Motor neuron (in vitro differentiated cells): ENCODE measurements at regions not wholly inside any gene's neighbourhood (a gene's known extent, or its start where the extent isn't known, plus 50 kb on each side); places are given as distances from the start of the nearest gene placed in this dataset.
A peak's percentile ranks its signal among the peaks of the same experiment; 100 is the strongest.

Experiments used
- ATAC-seq, 8 experiments: fragments of 200-7000 bp; cut with Tn5 transposase; replicated peaks in 6 of 8; 2 replicates each; pipeline ENCODE4 v1.8.0; 2021; ENCODE audit warnings: mild to moderate bottlenecking in 8 of 8, moderate library complexity in 8 of 8
- H3K27ac ChIP-seq, 2 donors: fragments of 250-450 bp; sonication (Bioruptor Pico); 2 replicates each; pipeline ENCODE4 v1.9.0; 2021; ENCODE audit warnings: antibody characterized with exemption in 2 of 2, mild to moderate bottlenecking in 2 of 2, moderate library complexity in 1 of 2
- H3K4me1 ChIP-seq, 2 donors: fragments of 250-450 bp; sonication (Bioruptor Pico); replicated peaks in 1 of 2; 2 replicates each; pipeline ENCODE4 v1.6.1; 2021; ENCODE audit warnings: antibody characterized with exemption in 2 of 2, mild to moderate bottlenecking in 2 of 2, moderate library complexity in 1 of 2
- H3K4me3 ChIP-seq, 5 donors: fragments of 250-450 bp; sonication (Bioruptor Pico); 2 replicates each; pipeline ENCODE4 v1.9.0; 2021; ENCODE audit warnings: antibody characterized with exemption in 5 of 5, mild to moderate bottlenecking in 5 of 5, moderate library complexity in 4 of 5
- WGBS, 10 experiments: fragments of 450-650 bp; shearing (Covaris generic); methylation state at CpG; one replicate each; pipeline ENCODE4 v1.0.0; 2022; 5-methylcytosine and 5-hydroxymethylcytosine counted together
- in situ Hi-C, 9 experiments: fragments of 400-800 bp; cut with MboI; loops; one replicate each; pipeline ENCODE4 v1.15.0; 2021; ENCODE audit warnings: low sequenced_read_pairs in 9 of 9, low pct_unique_long_range_greater_than_20kb in 2 of 9; ENCODE audit not compliant: unreplicated experiment in 9 of 9

DNA sequence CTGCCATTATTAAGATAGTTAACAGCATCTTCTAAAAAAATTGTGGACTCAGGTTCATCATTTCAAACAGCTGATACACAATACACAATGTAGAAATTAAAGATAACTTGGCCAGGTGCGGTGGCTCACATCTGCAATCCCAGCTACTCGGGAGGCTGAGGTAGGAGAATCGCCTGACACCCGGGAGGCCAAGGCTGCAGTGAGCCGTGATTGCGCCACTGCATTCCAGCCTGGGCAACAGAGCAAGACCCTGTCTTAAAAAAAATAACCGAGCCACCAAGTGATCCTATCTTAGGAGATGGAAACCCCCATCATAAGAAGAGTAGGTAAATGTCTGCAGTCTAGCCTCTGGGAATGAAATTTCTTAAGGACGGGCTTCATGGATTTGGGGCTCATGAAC, 241.7 kb downstream of the PIK3R1 start:
- Histone ChIP-seq H3K27ac (no peak overlapping the region), H3K4me1 (peaks cover 0 to 4% of the 10 kb centered on the region in 2 donors), H3K4me3 (no peak overlapping the region)
- no peak for ATAC-seq
- in situ Hi-C loops: loop anchor here in 1 of 9 experiments (25.0 kb wide), 1 partner anchor 170 kb away; no protein-coding TSS in a partner anchor
- WGBS, 10 experiments: 85 to 100% (median 93%) methylated on average over 1 to 8 of the region's 8 CpGs; no CpG with 5 or more reads in 2 of the 10 experiments

DNA sequence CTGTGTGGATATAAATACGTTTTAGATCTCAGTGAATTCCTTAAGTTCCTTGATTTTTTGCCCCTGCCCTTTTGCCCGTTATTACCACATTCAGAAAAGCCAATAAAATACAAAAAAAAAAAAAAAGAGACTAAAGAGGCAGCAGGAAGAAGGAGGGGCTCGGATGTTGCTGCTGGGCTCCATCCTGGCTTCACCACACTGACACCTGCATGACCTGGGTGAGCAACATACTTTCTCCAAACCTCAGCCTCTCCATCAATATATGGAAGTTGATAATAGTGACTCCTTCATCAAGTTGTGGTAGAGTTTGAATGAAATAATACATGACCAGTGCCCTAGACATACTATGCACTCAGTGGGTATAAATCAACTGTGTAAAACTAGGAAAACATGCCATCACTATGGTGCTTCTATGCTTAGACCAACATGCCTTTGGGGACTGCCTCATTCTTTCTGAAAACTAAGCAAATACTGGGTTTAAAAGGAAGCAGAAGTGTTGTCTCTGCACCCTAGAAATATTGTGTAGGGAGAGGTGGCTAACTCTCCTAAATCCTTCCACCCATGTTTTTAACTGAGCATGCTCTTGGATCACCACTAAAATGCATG, 243.0 kb downstream of the PIK3R1 start:
- in situ Hi-C loops: loop anchor here in 1 of 9 experiments (25.0 kb wide), 1 partner anchor 171 kb away; no protein-coding TSS in a partner anchor
- H3K4me1 ChIP-seq: peaks cover 0 to 4% of the 10 kb centered on the region in 2 donors
- ATAC-seq: peak in 3 of 8 experiments; percentile 36 to 94 (median 46)
- no peak overlapping the region for H3K4me3 ChIP-seq
- no peak overlapping the region for H3K27ac ChIP-seq
- WGBS, 10 experiments: 70 to 100% (median 85%) methylated on average over 1 to 3 of the region's 3 CpGs; no CpG with 5 or more reads in 2 of the 10 experiments

GRCh38 chr5:68459093-68459809, 243.7 kb downstream of the PIK3R1 start:
- H3K4me1 ChIP-seq: peaks cover 0 to 4% of the 10 kb centered on the region in 2 donors
- in situ Hi-C loops: loop anchor here in 1 of 9 experiments (25.0 kb wide), 1 partner anchor 172 kb away; no protein-coding TSS in a partner anchor
- no peak overlapping the region for H3K4me3 ChIP-seq
- no peak overlapping the region for H3K27ac ChIP-seq
- WGBS, 10 experiments: 33 to 100% (median 95%) methylated on average over 1 to 3 of the region's 3 CpGs; no CpG with 5 or more reads in 2 of the 10 experiments
- peak in 1 of 8 experiments; percentile 12 for ATAC-seq

GRCh38 chr5:68459810-68460139, 244.2 kb downstream of the PIK3R1 start:
- no peak overlapping the region for H3K4me3 ChIP-seq
- H3K4me1 ChIP-seq: peaks cover 0 to 4% of the 10 kb centered on the region in 2 donors
- no peak for ATAC-seq
- in situ Hi-C loops: loop anchor here in 1 of 9 experiments (25.0 kb wide), 1 partner anchor 172 kb away; no protein-coding TSS in a partner anchor
- no peak overlapping the region for H3K27ac ChIP-seq
- 46 to 86% (median 52%) methylated on average over 1 to 3 of the region's 3 CpGs; no CpG with 5 or more reads in 3 of the 10 experiments for WGBS, 10 experiments

GRCh38 chr5:68460147-68460798, 244.7 kb downstream of the PIK3R1 start:
- 0 to 100% (median 39%) methylated on average over 1 to 3 of the region's 3 CpGs for WGBS, 10 experiments
- Histone ChIP-seq H3K4me1 (peaks cover 0 to 4% of the 10 kb centered on the region in 2 donors), H3K4me3 (no peak overlapping the region), H3K27ac (no peak overlapping the region)
- in situ Hi-C loops: loop anchor here in 1 of 9 experiments (25.0 kb wide), 1 partner anchor 173 kb away; no protein-coding TSS in a partner anchor
- peak in 3 of 8 experiments; percentile 37 to 64 (median 60) for ATAC-seq

- Histone ChIP-seq H3K4me3 (no peak overlapping the region), H3K4me1 (no peaks in the 10 kb centered on the region), H3K27ac (no peak overlapping the region)
- no peak for ATAC-seq
- in situ Hi-C loops: loop anchor here in 1 of 9 experiments (25.0 kb wide), 1 partner anchor 176 kb away; no protein-coding TSS in a partner anchor
- WGBS, 10 experiments: 67 to 100% (median 80%) methylated on average over 1 to 3 of the region's 3 CpGs; no CpG with 5 or more reads in 1 of the 10 experiments
Measured at GRCh38 chr5:68463606-68464005, 248.1 kb downstream of the PIK3R1 start.

- in situ Hi-C loops: loop anchor here in 1 of 9 experiments (25.0 kb wide), 1 partner anchor 177 kb away; no protein-coding TSS in a partner anchor
- H3K4me1 ChIP-seq: no peaks in the 10 kb centered on the region
- no peak for ATAC-seq
- no peak overlapping the region for H3K27ac ChIP-seq
- WGBS, 10 experiments: 75 to 96% (median 86%) methylated on average over 1 to 4 of the region's 4 CpGs; no CpG with 5 or more reads in 4 of the 10 experiments
- H3K4me3 ChIP-seq: no peak overlapping the region
Measured at GRCh38 chr5:68464424-68464823, 248.9 kb downstream of the PIK3R1 start.

GRCh38 chr5:68465133-68465532, 249.6 kb downstream of the PIK3R1 start:
- no peak for ATAC-seq
- no peak overlapping the region for H3K27ac ChIP-seq
- WGBS, 10 experiments: 88 to 100% (median 100%) methylated on average over 1 to 3 of the region's 3 CpGs; no CpG with 5 or more reads in 3 of the 10 experiments
- in situ Hi-C loops: loop anchor here in 1 of 9 experiments (25.0 kb wide), 1 partner anchor 178 kb away; no protein-coding TSS in a partner anchor
- H3K4me1 ChIP-seq: no peaks in the 10 kb centered on the region
- H3K4me3 ChIP-seq: no peak overlapping the region

GRCh38 chr5:68465934-68466551, 250.5 kb downstream of the PIK3R1 start:
- Histone ChIP-seq H3K4me3 (no peak overlapping the region), H3K27ac (no peak overlapping the region), H3K4me1 (no peaks in the 10 kb centered on the region)
- in situ Hi-C loops: loop anchor here in 1 of 9 experiments (25.0 kb wide), 1 partner anchor 179 kb away; no protein-coding TSS in a partner anchor
- no peak for ATAC-seq
- WGBS, 10 experiments: 60 to 100% (median 94%) methylated on average over 1 to 6 of the region's 6 CpGs; no CpG with 5 or more reads in 4 of the 10 experiments

DNA sequence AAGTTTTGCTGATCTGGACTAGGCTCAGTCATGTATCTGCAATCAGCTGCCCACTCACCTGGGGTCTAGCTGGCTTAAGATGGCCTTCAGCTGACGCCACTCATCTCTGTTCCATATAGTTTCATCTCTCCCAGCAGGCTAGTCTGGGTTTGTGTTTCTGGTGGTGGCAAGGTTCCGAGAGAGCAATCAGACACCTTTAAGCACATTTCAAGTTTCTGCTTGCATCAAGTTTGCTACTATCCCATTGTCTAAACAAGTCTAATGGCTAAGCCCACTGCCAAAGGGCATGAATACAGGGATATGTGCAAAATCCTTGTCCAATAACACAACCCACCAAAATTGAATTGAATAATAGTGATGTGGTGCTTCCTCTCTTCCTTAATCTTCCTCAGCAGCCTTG, 251.7 kb downstream of the PIK3R1 start:
- Histone ChIP-seq H3K27ac (no peak overlapping the region), H3K4me3 (no peak overlapping the region), H3K4me1 (no peaks in the 10 kb centered on the region)
- in situ Hi-C loops: loop anchor here in 1 of 9 experiments (25.0 kb wide), 1 partner anchor 180 kb away; no protein-coding TSS in a partner anchor
- 100% methylated on average over 1 to 2 of the region's 2 CpGs; no CpG with 5 or more reads in 7 of the 10 experiments for WGBS, 10 experiments
- no peak for ATAC-seq

GRCh38 chr5:68467794-68468193, 252.2 kb downstream of the PIK3R1 start:
- no peak for ATAC-seq
- no peaks in the 10 kb centered on the region for H3K4me1 ChIP-seq
- no peak overlapping the region for H3K4me3 ChIP-seq
- H3K27ac ChIP-seq: no peak overlapping the region
- in situ Hi-C loops: loop anchor here in 1 of 9 experiments (25.0 kb wide), 1 partner anchor 180 kb away; no protein-coding TSS in a partner anchor
- WGBS, 10 experiments: 57 to 100% (median 98%) methylated on average over 1 to 2 of the region's 2 CpGs; no CpG with 5 or more reads in 2 of the 10 experiments

- Histone ChIP-seq H3K4me3 (no peak overlapping the region), H3K27ac (no peak overlapping the region), H3K4me1 (no peaks in the 10 kb centered on the region)
- ATAC-seq: no peak
- in situ Hi-C loops: loop anchor here in 1 of 9 experiments (25.0 kb wide), 1 partner anchor 181 kb away; no protein-coding TSS in a partner anchor
- 82 to 100% (median 99%) methylated on average over 1 to 4 of the region's 4 CpGs; no CpG with 5 or more reads in 2 of the 10 experiments for WGBS, 10 experiments
Measured at GRCh38 chr5:68468322-68468721, 252.8 kb downstream of the PIK3R1 start.
